Epithelial cell of esophagus (primary cell): ENCODE measurements at regions not wholly inside any gene's neighbourhood (a gene's known extent, or its start where the extent isn't known, plus 50 kb on each side); places are given as distances from the start of the nearest gene placed in this dataset.

Experiments used
- DNase-seq: peaks from one replicate; pipeline ENCODE4 v3.0.0; 2010; ENCODE audit warnings: low read depth
- H3K4me3 ChIP-seq: 2 replicates; pipeline ENCODE4 v1.5.1; 2011; ENCODE audit warnings: mild to moderate bottlenecking, low read length, control low read depth
- TF ChIP-seq, protein P1 (sequence below): IDR thresholded peaks from 2 replicates; pipeline ENCODE4 v1.5.1; 2011; ENCODE audit warnings: low read depth, mild to moderate bottlenecking, low read length, control low read depth, inconsistent platforms; ENCODE audit not compliant: insufficient read depth; ENCODE audit errors: missing control alignments

DNA sequence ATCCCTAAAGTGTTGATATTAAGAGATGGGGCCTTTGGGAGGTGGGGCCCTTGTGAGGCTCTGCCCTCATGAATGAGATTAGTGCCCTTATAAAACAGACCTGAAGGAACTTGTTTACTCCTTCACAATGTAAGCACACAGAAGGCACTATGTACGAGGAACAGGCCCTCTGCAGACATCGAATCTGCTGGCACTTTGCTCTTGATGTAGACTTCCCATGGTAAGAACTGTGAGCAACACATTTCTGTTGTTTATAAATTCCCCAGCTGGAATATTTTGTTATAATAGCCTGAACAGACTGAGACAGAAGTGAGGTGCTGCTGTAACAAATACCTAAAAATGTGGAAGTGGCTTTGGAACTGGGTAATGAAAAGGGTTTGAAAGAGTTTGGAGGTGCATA, 193.2 kb downstream of the TGFB2 start:
- no peak overlapping the region for H3K4me3 ChIP-seq
- DNase-seq, result no peak
- TF ChIP-seq, protein P1, sequence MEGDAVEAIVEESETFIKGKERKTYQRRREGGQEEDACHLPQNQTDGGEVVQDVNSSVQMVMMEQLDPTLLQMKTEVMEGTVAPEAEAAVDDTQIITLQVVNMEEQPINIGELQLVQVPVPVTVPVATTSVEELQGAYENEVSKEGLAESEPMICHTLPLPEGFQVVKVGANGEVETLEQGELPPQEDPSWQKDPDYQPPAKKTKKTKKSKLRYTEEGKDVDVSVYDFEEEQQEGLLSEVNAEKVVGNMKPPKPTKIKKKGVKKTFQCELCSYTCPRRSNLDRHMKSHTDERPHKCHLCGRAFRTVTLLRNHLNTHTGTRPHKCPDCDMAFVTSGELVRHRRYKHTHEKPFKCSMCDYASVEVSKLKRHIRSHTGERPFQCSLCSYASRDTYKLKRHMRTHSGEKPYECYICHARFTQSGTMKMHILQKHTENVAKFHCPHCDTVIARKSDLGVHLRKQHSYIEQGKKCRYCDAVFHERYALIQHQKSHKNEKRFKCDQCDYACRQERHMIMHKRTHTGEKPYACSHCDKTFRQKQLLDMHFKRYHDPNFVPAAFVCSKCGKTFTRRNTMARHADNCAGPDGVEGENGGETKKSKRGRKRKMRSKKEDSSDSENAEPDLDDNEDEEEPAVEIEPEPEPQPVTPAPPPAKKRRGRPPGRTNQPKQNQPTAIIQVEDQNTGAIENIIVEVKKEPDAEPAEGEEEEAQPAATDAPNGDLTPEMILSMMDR, result no peak

DNA sequence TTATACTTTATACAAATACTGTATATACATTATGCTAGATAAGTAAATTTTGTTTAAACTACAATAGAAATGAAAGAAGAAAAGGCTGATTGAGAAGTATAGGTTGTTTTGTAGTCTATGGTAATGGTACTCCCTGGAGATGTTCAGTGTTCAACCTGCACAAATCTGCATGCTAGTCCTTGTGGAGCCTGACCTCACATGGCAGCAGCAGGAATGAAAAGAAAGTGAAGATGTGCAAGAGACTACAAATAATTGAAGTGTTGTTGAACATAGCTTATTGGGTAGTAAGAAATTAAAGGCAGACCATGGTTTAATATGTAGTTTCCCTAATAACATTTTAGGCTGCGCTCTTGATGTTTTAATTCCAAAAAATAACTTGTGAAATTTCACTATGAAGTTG, 201.2 kb downstream of the TGFB2 start:
- DNase-seq, result peak; percentile 17
- no peak overlapping the region for H3K4me3 ChIP-seq
- TF ChIP-seq, protein P1, result peak; percentile 46

DNA sequence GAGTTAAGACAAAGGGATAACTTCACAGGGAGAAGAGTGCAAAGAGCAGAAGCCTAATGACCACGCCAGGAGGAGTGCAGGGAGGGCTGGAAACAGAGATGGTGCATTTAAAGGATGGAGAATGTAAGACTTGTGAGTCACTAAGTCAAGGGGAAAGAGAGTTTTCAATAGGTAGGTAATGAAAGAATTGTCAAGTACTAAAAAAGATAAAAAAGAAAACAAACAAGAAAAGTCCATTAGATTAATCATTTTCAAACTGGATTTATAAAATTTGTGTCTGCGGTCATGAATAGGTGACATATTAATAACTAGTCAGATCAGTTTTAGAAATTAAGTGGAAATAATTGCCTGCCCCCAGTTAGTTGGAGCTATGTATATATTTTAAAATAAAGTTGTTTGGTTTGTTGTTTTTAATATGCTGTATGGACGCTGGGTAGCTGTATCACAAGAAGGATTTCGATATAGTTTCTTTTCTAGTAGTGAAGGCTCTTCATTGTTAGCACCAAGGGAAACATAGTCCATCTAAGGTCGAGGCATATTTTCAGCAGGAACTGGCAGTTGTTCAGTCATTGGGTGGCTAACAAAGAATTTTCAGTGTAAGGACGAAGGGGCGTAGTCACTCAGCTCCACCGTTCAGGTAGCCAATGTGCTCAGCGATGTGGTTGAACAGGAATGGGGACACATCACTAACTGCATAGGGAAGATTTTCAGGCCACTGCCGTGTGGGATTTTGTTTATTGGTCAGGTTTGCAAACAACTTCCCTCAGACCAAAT, 203.0 kb downstream of the TGFB2 start:
- TF ChIP-seq, protein P1, result no peak
- DNase-seq, result no peak
- H3K4me3 ChIP-seq, result no peak overlapping the region

DNA sequence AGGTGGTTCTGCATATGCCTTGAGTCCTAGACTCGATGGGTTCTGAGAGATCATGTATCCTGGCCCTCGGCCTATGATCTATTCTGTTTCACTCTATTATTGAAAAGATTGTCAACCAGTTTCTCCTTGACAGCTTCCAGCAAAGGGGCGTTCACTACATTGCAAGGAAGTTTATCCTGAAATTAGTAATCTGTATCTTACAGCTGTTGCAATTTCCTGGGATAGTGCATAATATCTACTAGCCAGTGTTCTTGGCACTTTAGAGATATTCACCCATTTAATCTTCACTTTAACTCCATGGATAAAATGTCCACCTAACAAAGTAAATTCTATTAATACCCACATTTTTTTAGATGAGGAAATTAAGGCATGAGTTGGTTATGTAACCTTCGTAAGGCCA, 203.6 kb downstream of the TGFB2 start:
- no peak for DNase-seq
- H3K4me3 ChIP-seq, result no peak overlapping the region
- TF ChIP-seq, protein P1, result no peak

DNA sequence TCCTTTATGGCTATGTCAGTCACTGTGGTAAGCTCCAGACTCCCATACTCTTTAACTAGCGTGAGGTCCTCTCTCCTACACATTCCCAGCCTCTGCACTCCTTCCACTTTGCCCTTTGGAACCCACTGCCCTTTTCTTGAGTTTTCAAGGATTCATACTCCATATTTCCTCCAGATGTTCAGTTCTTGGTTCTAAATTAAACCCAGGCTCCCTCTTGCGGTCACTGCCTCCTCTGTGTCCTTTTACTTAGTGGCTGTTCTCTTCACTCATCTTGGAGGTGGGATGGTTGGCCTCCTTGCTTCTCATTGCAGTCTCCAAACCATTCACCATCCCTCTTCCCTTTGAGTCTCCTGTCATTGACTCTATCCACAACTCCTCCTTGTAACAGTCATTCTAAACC, 208.1 kb downstream of the TGFB2 start:
- TF ChIP-seq, protein P1, result no peak
- no peak overlapping the region for H3K4me3 ChIP-seq
- no peak for DNase-seq

DNA sequence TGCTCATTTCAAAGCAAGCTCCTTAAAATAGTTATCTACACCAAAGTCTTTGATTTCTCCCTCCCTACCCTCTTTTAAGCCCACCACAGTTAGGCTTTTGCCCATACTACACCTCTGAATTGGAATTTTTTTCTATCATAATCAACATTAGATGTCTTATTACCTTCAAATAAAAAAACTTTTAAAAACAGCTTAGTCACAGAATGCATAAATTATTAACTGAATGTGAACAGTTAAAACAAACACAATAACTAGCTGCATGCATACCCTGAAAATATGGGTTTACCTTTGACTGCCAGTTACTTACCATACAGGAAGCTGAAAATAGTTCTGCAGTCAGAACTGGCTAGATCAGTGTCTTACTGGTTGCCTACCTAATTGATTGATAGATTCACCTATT, 210.9 kb downstream of the TGFB2 start:
- DNase-seq, result no peak
- TF ChIP-seq, protein P1, result no peak
- H3K4me3 ChIP-seq, result no peak overlapping the region

DNA sequence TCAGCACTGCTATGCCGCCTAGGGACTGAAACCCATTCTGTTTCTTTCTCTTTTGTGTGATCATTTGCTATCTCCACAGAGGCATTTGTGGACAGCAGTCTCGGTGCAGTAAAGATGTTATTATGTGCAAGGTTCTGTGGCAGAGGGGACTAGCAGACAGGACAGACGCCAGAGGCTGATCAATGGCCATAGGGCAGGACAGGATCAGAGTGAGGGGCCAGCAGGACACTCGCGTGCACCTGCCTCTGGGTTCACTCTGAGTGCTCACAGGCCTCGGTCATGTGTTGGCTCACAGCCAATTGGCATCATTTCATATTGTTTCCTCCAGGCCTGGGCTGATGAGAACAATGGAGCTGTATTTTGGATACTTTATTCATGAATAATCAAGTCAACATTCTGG, 212.6 kb downstream of the TGFB2 start:
- DNase-seq, result peak; percentile 61
- no peak overlapping the region for H3K4me3 ChIP-seq
- TF ChIP-seq, protein P1, result no peak
